Fibroblast of lung (primary cell): ENCODE measurements at regions not wholly inside any gene's neighbourhood (a gene's known extent, or its start where the extent isn't known, plus 50 kb on each side); places are given as distances from the start of the nearest gene placed in this dataset.
"Not testable (repeated sequence)": the region's sequence is repeated elsewhere in the genome, so short reads cannot be mapped to it uniquely, and the experiment has no call there.

ENCODE experiments used
- EZH2 ChIP-seq: IDR thresholded peaks from 2 replicates; pipeline ENCODE4 v1.5.1; 2012; ENCODE audit warnings: low read length, control low read depth, mild to moderate bottlenecking; ENCODE audit errors: missing control alignments
- TF ChIP-seq, protein P1 (sequence below), 2 donors: IDR thresholded peaks in 1 of 2; conservative IDR thresholded peaks in 1 of 2; 1 replicate in 1 of 2; 2 replicates in 1 of 2; pipeline ENCODE4 v1.5.1; 2011 to 2012; ENCODE audit warnings: low read length in 2 of 2, control low read depth in 1 of 2, inconsistent platforms in 1 of 2, low read depth in 1 of 2, mild to moderate bottlenecking in 1 of 2

DNA sequence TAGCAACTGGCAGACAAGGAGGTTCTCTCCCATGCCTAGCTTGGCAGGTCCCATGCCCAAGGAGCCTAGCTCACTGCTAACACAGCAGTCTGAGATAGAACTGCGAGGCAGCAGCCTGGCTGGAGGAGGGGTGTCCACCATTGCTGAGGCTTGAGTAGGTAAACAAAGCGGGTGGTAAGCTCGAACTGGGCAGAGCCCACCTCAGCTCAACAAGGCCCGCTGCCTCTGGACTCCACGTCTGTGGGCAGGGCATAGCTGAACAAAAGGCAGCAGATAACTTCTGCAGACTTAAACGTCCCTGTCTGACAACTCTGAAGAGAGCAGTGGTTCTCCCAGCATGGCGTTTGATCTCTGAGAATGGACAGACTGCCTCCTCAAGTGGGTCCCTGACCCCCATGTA is 682.4 kb downstream of the DACH1 start:
- TF ChIP-seq, protein P1, sequence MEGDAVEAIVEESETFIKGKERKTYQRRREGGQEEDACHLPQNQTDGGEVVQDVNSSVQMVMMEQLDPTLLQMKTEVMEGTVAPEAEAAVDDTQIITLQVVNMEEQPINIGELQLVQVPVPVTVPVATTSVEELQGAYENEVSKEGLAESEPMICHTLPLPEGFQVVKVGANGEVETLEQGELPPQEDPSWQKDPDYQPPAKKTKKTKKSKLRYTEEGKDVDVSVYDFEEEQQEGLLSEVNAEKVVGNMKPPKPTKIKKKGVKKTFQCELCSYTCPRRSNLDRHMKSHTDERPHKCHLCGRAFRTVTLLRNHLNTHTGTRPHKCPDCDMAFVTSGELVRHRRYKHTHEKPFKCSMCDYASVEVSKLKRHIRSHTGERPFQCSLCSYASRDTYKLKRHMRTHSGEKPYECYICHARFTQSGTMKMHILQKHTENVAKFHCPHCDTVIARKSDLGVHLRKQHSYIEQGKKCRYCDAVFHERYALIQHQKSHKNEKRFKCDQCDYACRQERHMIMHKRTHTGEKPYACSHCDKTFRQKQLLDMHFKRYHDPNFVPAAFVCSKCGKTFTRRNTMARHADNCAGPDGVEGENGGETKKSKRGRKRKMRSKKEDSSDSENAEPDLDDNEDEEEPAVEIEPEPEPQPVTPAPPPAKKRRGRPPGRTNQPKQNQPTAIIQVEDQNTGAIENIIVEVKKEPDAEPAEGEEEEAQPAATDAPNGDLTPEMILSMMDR (conservative IDR thresholded peaks at IDR 0.05 in 1 of 2, IDR thresholded peaks at IDR 0.05 in 1 of 2; ENCODE audit: low read depth in 1 of 2, low read length in 2 of 2): not testable (repeated sequence)
- not testable (repeated sequence) for TF ChIP-seq EZH2
